Dendritic cell treated with granulocyte-macrophage colony-stimulating factor and Interleukin-4, amounts not matched to agents 40 ng/mL and 50 ng/mL, for 4 days (primary cell): ENCODE measurements at regions not wholly inside any gene's neighbourhood (a gene's known extent, or its start where the extent isn't known, plus 50 kb on each side); places are given as distances from the start of the nearest gene placed in this dataset.
A peak's percentile ranks its signal among the peaks of the same experiment; 100 is the strongest.

Experiments
- H3K27ac Mint-ChIP-seq: one replicate; pipeline ENCODE4 v1.8.0; 2022; ENCODE audit warnings: mild to moderate bottlenecking, mixed read lengths
- H3K27me3 Mint-ChIP-seq: one replicate; pipeline ENCODE4 v1.8.0; 2022; ENCODE audit warnings: mild to moderate bottlenecking, mixed read lengths
- H3K36me3 Mint-ChIP-seq: one replicate; pipeline ENCODE4 v1.8.0; 2022; ENCODE audit warnings: low read depth, mixed read lengths
- H3K4me1 Mint-ChIP-seq: one replicate; pipeline ENCODE4 v1.8.0; 2022; ENCODE audit warnings: low read depth, mixed read lengths
- H3K4me3 Mint-ChIP-seq: one replicate; pipeline ENCODE4 v1.8.0; 2022; ENCODE audit warnings: mild to moderate bottlenecking, moderate library complexity, mixed read lengths
- H3K9me3 Mint-ChIP-seq: one replicate; pipeline ENCODE4 v1.8.0; 2022; ENCODE audit warnings: mixed read lengths
- intact Hi-C: fragments of 100-400 bp; cut with micrococcal nuclease; formaldehyde crosslinking; loops from one replicate; pipeline ENCODE4 v1.15.0; 2022

- H3K27ac Mint-ChIP-seq = no peak overlapping the region
These were observed 109.6 kb upstream of the RPS23 start for GRCh38 chr5:82387819-82388166.

GRCh38 chr5:82387001-82387818 lies 109.1 kb upstream of the RPS23 start:
- intact Hi-C loops = no loop called here
- Mint-ChIP-seq H3K9me3 (peaks cover 8% of the 10 kb centered on the region), H3K36me3 (no peaks in the 10 kb centered on the region), H3K27ac (no peak overlapping the region), H3K4me1 (peaks cover 10% of the 10 kb centered on the region), H3K27me3 (peaks cover 7% of the 10 kb centered on the region), H3K4me3 (no peak overlapping the region)

More at GRCh38 chr5:82387819-82388166, 109.6 kb upstream of the RPS23 start:
- peaks cover 10% of the 10 kb centered on the region for H3K4me1 Mint-ChIP-seq
- H3K4me3 Mint-ChIP-seq = no peak overlapping the region
- H3K9me3 Mint-ChIP-seq = peaks cover 8% of the 10 kb centered on the region
- H3K36me3 Mint-ChIP-seq = no peaks in the 10 kb centered on the region
- intact Hi-C loops = no loop called here
- H3K27me3 Mint-ChIP-seq = peaks cover 7% of the 10 kb centered on the region

DNA sequence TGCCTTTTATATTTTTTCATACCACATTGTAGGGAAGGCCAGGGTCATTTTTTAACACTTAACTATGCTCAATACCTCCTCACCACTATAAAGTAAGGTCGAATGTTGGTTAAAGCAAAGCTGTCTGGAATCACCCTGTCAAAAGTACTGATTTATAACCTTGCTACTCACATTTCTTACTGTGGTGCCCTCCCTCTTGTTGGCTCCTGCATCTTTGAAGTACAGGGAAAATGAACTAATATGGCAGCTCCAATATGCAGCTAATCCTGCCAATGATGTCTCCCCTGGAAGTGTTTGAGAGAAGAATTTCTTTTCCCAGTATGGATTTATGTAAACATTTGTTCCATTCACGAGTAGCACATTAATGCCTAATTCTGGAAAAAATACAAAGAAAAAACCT lies 108.4 kb upstream of the RPS23 start:
- Mint-ChIP-seq H3K4me3 (no peak overlapping the region), H3K27ac (no peak overlapping the region), H3K36me3 (no peaks in the 10 kb centered on the region), H3K4me1 (peaks cover 10% of the 10 kb centered on the region), H3K27me3 (peaks cover 7% of the 10 kb centered on the region), H3K9me3 (peaks cover 8% of the 10 kb centered on the region)
- intact Hi-C loops = no loop called here

DNA sequence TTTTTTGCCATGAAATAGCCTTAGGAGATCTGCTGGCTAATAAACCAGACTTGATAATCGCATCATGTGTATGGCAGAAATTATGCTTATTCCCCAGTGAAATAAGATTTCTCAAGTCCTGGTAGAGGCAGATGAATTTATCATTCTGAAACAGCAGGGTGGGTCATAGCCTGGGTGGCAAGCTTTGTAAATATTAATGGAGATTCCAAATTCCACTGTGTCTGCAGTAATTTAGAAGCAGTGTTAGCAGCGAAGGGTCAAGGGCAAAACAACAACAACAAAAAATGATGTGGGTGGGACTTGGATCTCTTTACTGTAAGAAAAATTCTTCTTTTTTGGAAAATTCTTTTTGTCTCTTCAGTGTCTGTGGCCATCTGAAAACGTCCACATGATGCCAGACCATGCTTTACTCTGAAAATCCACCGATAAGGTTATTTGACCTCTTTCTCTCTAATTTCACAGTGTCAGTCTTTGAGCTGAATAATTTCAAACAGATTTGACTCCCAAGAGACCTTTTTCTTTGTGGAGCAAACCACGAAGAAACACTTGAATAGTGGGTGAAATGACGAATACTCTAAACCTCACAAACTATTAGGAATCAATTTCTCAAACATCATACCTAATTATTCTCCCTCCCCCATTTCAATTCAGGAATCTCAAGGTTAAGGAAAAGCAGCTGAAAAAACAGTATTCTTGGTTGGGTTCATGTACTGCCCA lies 106.0 kb upstream of the RPS23 start:
- Mint-ChIP-seq H3K27me3 (peaks cover 7% of the 10 kb centered on the region), H3K4me1 (peaks cover 7% of the 10 kb centered on the region), H3K27ac (no peak overlapping the region), H3K36me3 (no peaks in the 10 kb centered on the region), H3K4me3 (no peak overlapping the region), H3K9me3 (peaks cover 8% of the 10 kb centered on the region)
- intact Hi-C loops = no loop called here

DNA sequence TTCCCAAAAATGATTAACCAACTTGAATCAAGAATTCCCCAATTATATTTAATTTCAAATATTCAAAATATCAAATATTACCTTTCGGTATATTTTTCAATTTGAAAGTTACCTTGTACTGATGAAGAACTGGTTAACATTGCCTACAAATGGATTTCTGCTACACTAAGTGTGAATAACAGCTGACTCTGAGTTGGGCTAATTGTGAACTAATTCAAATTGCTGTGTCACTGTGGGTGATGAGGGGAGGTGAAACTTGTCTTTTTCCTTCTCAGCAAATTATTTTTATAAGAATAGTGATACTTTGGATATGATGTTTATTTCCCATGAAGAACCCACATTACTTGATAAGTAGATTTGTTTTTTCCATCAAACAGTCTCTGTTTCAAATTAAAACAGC lies 103.4 kb upstream of the RPS23 start:
- Mint-ChIP-seq H3K27me3 (no peaks in the 10 kb centered on the region), H3K27ac (no peak overlapping the region), H3K9me3 (no peaks in the 10 kb centered on the region), H3K4me1 (no peaks in the 10 kb centered on the region), H3K4me3 (no peak overlapping the region), H3K36me3 (no peaks in the 10 kb centered on the region)
- intact Hi-C loops = no loop called here

DNA sequence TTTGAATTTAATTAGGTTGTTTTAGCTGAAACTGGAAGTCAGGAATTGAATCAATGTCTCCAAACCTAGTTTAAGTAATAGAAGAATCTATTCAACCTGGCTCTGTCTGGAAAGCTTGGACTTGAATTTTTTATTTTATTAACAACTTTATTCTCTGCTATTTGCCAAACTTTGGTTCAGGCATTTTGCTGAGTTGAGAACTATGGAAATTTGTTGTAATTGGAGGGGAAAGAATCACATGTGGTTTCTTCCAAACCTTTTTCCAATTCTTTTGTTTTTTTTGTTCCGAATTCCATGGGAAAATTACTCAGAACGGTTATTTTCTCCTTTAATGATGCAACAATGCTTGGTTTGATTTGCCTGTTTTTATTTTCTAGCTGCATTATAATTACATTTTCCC lies 98.2 kb upstream of the RPS23 start:
- Mint-ChIP-seq H3K27me3 (no peaks in the 10 kb centered on the region), H3K4me3 (no peak overlapping the region), H3K4me1 (no peaks in the 10 kb centered on the region), H3K36me3 (no peaks in the 10 kb centered on the region), H3K9me3 (peaks cover 8% of the 10 kb centered on the region), H3K27ac (no peak overlapping the region)
- intact Hi-C loops = no loop called here

DNA sequence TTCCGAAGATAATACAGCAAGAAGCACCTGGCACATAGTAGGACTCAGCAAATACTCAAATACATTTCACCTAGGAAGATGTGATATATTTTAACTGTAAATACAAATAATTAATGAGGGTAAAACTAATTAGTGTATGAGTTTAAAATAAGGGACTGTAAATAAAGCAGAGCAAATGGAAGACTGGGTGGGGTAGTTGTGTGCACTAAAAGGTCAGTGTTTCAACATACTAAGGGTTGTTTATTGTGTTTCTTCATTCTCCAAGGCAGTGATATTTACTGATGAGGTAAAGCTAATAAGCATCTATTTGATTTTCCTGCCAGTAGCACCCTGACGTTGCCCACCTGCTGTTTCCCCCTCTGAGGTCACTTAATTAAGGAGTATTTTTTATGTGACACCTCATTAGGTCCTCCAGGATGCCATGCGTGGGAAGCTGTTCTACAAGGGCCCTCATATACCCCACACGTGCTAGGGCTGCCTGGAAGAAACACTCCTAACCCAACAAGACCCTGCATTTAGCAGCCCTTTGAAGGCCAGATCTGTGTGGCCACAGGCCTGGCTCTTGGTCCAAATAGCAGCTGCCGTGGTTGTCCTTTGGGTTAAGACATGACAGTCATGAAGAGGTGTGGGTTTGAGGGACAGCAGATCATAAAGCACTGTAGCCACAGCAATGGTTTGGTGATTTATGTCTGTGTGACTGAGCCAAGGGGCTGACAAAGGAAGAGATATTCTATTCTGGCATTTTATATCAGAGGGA lies 97.5 kb upstream of the RPS23 start:
- H3K4me3 Mint-ChIP-seq = no peak overlapping the region
- no peaks in the 10 kb centered on the region for H3K36me3 Mint-ChIP-seq
- H3K4me1 Mint-ChIP-seq = no peaks in the 10 kb centered on the region
- intact Hi-C loops = no loop called here
- no peak overlapping the region for H3K27ac Mint-ChIP-seq
- H3K9me3 Mint-ChIP-seq = peaks cover 8% of the 10 kb centered on the region
- H3K27me3 Mint-ChIP-seq = no peaks in the 10 kb centered on the region

DNA sequence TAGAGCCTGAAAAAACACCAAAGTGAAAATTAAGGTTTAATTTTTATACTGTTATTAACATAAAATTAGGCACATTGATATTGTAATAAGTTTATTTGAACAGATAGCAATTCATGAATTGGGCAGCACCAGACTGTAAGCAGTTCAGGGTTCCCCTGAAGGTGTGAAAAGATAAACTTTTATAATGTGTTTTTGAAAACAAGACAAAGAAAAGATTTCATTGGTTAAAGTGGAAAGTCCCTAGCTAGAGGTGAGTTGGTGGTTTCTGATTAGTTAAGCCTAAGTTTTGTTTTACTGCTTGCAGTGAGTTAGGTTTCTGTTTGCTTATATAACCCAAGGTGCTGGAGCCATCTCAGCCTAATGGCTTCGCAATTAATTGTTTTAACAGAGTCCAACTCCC lies 96.5 kb upstream of the RPS23 start:
- Mint-ChIP-seq H3K27me3 (no peaks in the 10 kb centered on the region), H3K36me3 (no peaks in the 10 kb centered on the region), H3K4me1 (no peaks in the 10 kb centered on the region), H3K4me3 (no peak overlapping the region), H3K9me3 (peaks cover 8% of the 10 kb centered on the region), H3K27ac (no peak overlapping the region)
- intact Hi-C loops = no loop called here

DNA sequence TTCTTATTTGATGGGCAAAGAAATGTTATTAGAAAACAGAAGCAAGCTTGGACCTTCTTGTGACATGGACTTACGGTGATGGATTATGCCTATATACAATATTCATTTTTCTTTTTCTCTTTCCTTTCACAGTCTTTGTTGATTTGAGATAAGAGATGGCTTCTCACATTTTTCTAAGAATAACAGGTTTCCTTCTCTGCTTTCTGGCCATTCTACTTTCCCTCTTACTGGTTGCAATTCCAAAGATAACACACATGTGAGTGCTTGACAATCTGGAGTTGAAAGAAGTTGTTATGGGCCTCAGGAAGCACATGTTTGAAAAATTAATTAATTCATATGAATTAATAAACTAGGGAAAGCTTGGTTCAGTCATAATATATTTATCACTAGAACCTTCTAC lies 89.8 kb upstream of the RPS23 start:
- no peaks in the 10 kb centered on the region for H3K36me3 Mint-ChIP-seq
- intact Hi-C loops = no loop called here
- no peak overlapping the region for H3K27ac Mint-ChIP-seq
- H3K4me1 Mint-ChIP-seq = peaks cover 18% of the 10 kb centered on the region
- no peaks in the 10 kb centered on the region for H3K9me3 Mint-ChIP-seq
- no peaks in the 10 kb centered on the region for H3K27me3 Mint-ChIP-seq
- no peak overlapping the region for H3K4me3 Mint-ChIP-seq

DNA sequence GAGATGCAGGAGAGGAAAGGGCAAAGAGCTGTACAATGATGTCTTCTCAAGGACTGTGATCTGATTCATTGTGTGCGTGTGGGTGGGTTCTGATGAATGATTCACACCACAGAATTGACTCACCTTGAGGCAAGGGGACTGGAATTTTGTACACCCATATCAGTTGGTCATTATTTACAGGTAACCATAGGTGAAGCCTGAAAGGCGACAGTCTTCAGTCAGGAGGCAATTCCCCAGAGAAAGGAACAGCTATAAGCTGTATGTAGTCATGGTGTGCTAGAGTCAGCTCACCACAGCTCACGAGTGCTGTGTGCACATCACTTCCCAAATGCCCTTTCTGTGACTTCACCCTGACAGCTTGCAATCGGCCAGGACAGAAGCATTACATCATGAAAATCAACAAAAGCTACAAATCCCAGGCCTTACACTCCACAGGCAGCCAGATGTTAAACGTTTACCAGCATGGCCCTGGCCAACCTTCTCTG lies 87.6 kb upstream of the RPS23 start:
- Mint-ChIP-seq H3K27ac (peak overlapping the region; percentile 35), H3K4me3 (no peak overlapping the region), H3K4me1 (peaks cover 23% of the 10 kb centered on the region), H3K36me3 (no peaks in the 10 kb centered on the region), H3K27me3 (peaks cover 2% of the 10 kb centered on the region), H3K9me3 (no peaks in the 10 kb centered on the region)
- intact Hi-C loops = no loop called here

DNA sequence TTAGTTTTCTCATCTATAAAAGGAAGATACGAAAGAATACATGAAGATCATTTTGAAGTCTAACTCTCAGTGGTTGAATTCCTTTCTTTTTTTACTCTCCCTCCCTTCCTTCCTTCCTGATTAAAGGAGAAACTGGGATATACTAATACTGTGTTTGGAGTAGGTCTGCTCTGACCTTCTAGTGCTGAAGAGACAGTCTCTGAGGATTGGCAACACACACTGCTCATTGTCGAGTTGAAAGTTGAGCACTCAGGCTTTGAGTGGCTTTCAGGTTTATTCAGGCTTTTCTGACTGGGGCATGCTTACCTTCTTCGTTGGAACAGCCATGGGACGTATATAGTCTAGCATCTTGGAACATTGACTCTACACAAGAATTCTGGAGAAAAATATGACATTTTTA lies 86.9 kb upstream of the RPS23 start:
- peaks cover 2% of the 10 kb centered on the region for H3K27me3 Mint-ChIP-seq
- no peaks in the 10 kb centered on the region for H3K9me3 Mint-ChIP-seq
- intact Hi-C loops = no loop called here
- H3K27ac Mint-ChIP-seq = peak overlapping the region; percentile 35
- H3K4me3 Mint-ChIP-seq = no peak overlapping the region
- no peaks in the 10 kb centered on the region for H3K36me3 Mint-ChIP-seq
- H3K4me1 Mint-ChIP-seq = peaks cover 23% of the 10 kb centered on the region

DNA sequence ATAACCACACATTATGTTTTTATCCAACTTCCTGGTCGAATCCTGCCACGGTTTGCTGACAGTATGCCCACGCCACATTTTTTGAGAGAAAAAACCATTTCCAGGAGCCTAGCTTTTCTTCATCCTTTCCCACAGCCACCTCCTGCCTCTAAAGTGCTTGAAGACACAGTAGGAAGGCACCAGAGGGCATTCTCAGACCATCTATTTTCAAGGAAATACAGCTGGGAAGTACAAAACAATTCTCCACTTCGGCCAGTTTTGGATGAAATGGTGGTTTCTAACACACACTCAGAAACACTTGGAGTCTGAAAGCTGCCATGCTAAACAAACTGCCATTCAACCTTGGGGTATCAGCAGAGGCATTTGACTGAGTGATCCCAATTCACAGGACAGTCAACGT lies 86.3 kb upstream of the RPS23 start:
- intact Hi-C loops = no loop called here
- Mint-ChIP-seq H3K9me3 (no peaks in the 10 kb centered on the region), H3K36me3 (no peaks in the 10 kb centered on the region), H3K4me1 (peaks cover 23% of the 10 kb centered on the region), H3K4me3 (no peak overlapping the region), H3K27me3 (peaks cover 2% of the 10 kb centered on the region), H3K27ac (no peak overlapping the region)

GRCh38 chr5:82363524-82363923 lies 85.4 kb upstream of the RPS23 start:
- Mint-ChIP-seq H3K27me3 (peaks cover 2% of the 10 kb centered on the region), H3K4me1 (peaks cover 24% of the 10 kb centered on the region), H3K4me3 (no peak overlapping the region), H3K9me3 (no peaks in the 10 kb centered on the region), H3K27ac (no peak overlapping the region), H3K36me3 (no peaks in the 10 kb centered on the region)
- intact Hi-C loops = no loop called here

DNA sequence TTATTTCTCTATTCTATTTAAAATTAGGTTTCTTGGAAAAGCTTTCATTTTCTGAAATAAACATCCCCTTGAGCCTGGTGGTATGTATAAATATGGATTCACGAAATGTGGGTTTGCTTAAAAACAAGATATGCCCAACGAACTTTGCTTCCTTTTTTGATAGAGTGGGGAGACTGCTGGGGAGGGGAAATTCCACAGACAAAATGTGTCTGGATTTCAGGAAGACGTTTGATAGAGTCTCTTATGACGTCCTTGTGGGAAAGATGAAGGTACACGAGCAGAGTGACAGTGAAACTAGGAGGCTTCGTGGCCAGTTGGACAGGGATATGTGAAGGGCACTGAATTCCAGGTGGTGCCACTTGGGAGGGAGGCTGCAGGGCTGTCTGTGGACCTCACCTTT lies 84.5 kb upstream of the RPS23 start:
- Mint-ChIP-seq H3K36me3 (no peaks in the 10 kb centered on the region), H3K27me3 (peaks cover 2% of the 10 kb centered on the region), H3K4me3 (no peak overlapping the region), H3K4me1 (peaks cover 33% of the 10 kb centered on the region), H3K9me3 (no peaks in the 10 kb centered on the region), H3K27ac (no peak overlapping the region)
- intact Hi-C loops = no loop called here
